22Rv1 (cell line): ENCODE measurements at regions not wholly inside any gene's neighbourhood (a gene's known extent, or its start where the extent isn't known, plus 50 kb on each side); places are given as distances from the start of the nearest gene placed in this dataset.

Experiments
- CTCF ChIP-seq: fragments of 450-650 bp; IDR thresholded peaks from 2 replicates; pipeline ENCODE4 v1.5.1; 2017; ENCODE audit warnings: mild to moderate bottlenecking
- ZFX ChIP-seq: fragments of 450-650 bp; IDR thresholded peaks from 2 replicates; pipeline ENCODE4 v1.6.1; 2017; ENCODE audit warnings: antibody characterized with exemption, borderline replicate concordance

GRCh38 chr9:1939926-1940368, 75.2 kb upstream of the SMARCA2 start:
- TF ChIP-seq CTCF (peak; percentile 91), ZFX (no peak)
